ENCODE measurements at regions not wholly inside any gene's neighbourhood (a gene's known extent, or its start where the extent isn't known, plus 50 kb on each side); places are given as distances from the start of the nearest gene placed in this dataset.
"Not testable (repeated sequence)": the region's sequence is repeated elsewhere in the genome, so short reads cannot be mapped to it uniquely, and the experiment has no call there.

- not testable (repeated sequence) for DNase-seq (ENCODE audit: low spot score in 2 of 2); FAIRE-seq
Measured at GRCh38 chr1:121001090-121001726, 111.6 kb downstream of the PPIAL4A start.

- FAIRE-seq; DNase-seq (ENCODE audit: low spot score in 2 of 2): not testable (repeated sequence)
Measured at GRCh38 chr1:121003230-121003629, 113.7 kb downstream of the PPIAL4A start.

- DNase-seq (ENCODE audit: low spot score in 2 of 2); FAIRE-seq: not testable (repeated sequence)
Measured at GRCh38 chr1:121006826-121007225, 117.3 kb downstream of the PPIAL4A start.

GRCh38 chr1:121007755-121008154, 118.2 kb downstream of the PPIAL4A start:
- FAIRE-seq; DNase-seq (ENCODE audit: low spot score in 2 of 2): not testable (repeated sequence)

- not testable (repeated sequence) for DNase-seq (ENCODE audit: low spot score in 2 of 2); FAIRE-seq
Measured at GRCh38 chr1:121008512-121009215, 119.1 kb downstream of the PPIAL4A start.

- DNase-seq (ENCODE audit: low spot score in 2 of 2); FAIRE-seq: not testable (repeated sequence)
Measured at GRCh38 chr1:121009216-121010057, 119.9 kb downstream of the PPIAL4A start.

GRCh38 chr1:121010141-121010540, 120.6 kb downstream of the PPIAL4A start:
- not testable (repeated sequence) for DNase-seq (ENCODE audit: low spot score in 2 of 2); FAIRE-seq

- DNase-seq (ENCODE audit: low spot score in 2 of 2); FAIRE-seq: not testable (repeated sequence)
Measured at GRCh38 chr1:121013181-121013580, 123.6 kb downstream of the PPIAL4A start.

GRCh38 chr1:121016182-121017028, 126.8 kb downstream of the PPIAL4A start:
- FAIRE-seq: not testable (repeated sequence)
- DNase-seq (ENCODE audit: low spot score in 2 of 2): peak in 1 of 2 donors; percentile 0

- DNase-seq (ENCODE audit: low spot score in 2 of 2); FAIRE-seq: not testable (repeated sequence)
Measured at GRCh38 chr1:121019715-121020349, 130.3 kb downstream of the PPIAL4A start.

- DNase-seq (ENCODE audit: low spot score in 2 of 2); FAIRE-seq: not testable (repeated sequence)
Measured at GRCh38 chr1:121020350-121021236, 131.0 kb downstream of the PPIAL4A start.

GRCh38 chr1:121021716-121022115, 132.1 kb downstream of the PPIAL4A start:
- DNase-seq (ENCODE audit: low spot score in 2 of 2); FAIRE-seq: not testable (repeated sequence)

- DNase-seq (ENCODE audit: low spot score in 2 of 2); FAIRE-seq: not testable (repeated sequence)
Measured at GRCh38 chr1:121032878-121033494, 143.4 kb downstream of the PPIAL4A start.

- DNase-seq (ENCODE audit: low spot score in 2 of 2); FAIRE-seq: not testable (repeated sequence)
Measured at GRCh38 chr1:121036792-121037191, 147.2 kb downstream of the PPIAL4A start.

GRCh38 chr1:121040974-121041373, 143.2 kb downstream of the FAM72B start:
- not testable (repeated sequence) for DNase-seq (ENCODE audit: low spot score in 2 of 2); FAIRE-seq

- not testable (repeated sequence) for FAIRE-seq
Measured at GRCh38 chr1:121041497-121041896, 142.6 kb downstream of the FAM72B start.

GRCh38 chr1:121042882-121043281, 141.3 kb downstream of the FAM72B start:
- FAIRE-seq; DNase-seq (ENCODE audit: low spot score in 2 of 2): not testable (repeated sequence)

More at GRCh38 chr1:121041497-121041896, 142.6 kb downstream of the FAM72B start:
- not testable (repeated sequence) for DNase-seq (ENCODE audit: low spot score in 2 of 2)
